Endothelial cell of umbilical vein (primary cell): ENCODE measurements at regions not wholly inside any gene's neighbourhood (a gene's known extent, or its start where the extent isn't known, plus 50 kb on each side); places are given as distances from the start of the nearest gene placed in this dataset.

ENCODE experiments used
- BruUV-seq: library from RNA; stranded (reverse); fragments of 400-500 nt; replicated peaks from 2 replicates; lab custom pipeline; 2021; lab: Mats Ljungman, UMichigan
- CTCF ChIA-PET: fragments of 300-600, 350-600 bp; sonication (Branson Sonifier 250); formaldehyde crosslinking; loops from one replicate; lab custom pipeline; 2021; ENCODE audit warnings: antibody characterized with exemption, inconsistent platforms; lab: Charles Lee
- POLR2A ChIA-PET: fragments of 300-600, 350-600 bp; sonication (Branson Sonifier 250); formaldehyde crosslinking; loops from one replicate; lab custom pipeline; 2021; ENCODE audit warnings: antibody characterized with exemption, inconsistent platforms; lab: Charles Lee
- DNase-seq: peaks from one replicate; pipeline ENCODE4 v3.0.0-alpha.2; 2011; ENCODE audit warnings: low read depth, low spot score
- FAIRE-seq: peaks from 2 replicates; lab custom pipeline; 2011; peaks lifted over from hg19 to GRCh38; lab: Jason Lieb, UNC
- H2AFZ ChIP-seq: 2 replicates; pipeline ENCODE4 v1.6.0; 2012; ENCODE audit warnings: low read depth, low read length, control low read depth, inconsistent platforms
- H3K27ac ChIP-seq: 2 replicates; pipeline ENCODE4 v1.5.1; 2011; ENCODE audit warnings: low read depth, mild to moderate bottlenecking, control low read depth, low read length, moderate library complexity; ENCODE audit not compliant: insufficient read depth
- H3K27me3 ChIP-seq, 2 experiments: 2 replicates each; pipeline versions ENCODE4 v1.6.0 to v1.6.1; 2011; ENCODE audit warnings: low read length in 2 of 2, mixed read lengths in 1 of 2; ENCODE audit not compliant: control insufficient read depth in 2 of 2, insufficient read depth in 2 of 2
- H3K36me3 ChIP-seq, 2 experiments: 2 replicates in 1 of 2; 3 replicates in 1 of 2; pipeline ENCODE4 v1.5.1; 2011; ENCODE audit warnings: low read length in 2 of 2, mild to moderate bottlenecking in 1 of 2, moderate library complexity in 1 of 2; ENCODE audit not compliant: control insufficient read depth in 2 of 2, insufficient read depth in 2 of 2; ENCODE audit errors: extremely low read depth in 1 of 2
- H3K4me1 ChIP-seq: 3 replicates; pipeline ENCODE4 v1.5.1; 2011; ENCODE audit warnings: mild to moderate bottlenecking, low read length; ENCODE audit not compliant: control insufficient read depth, insufficient read depth; ENCODE audit errors: extremely low read depth
- H3K4me2 ChIP-seq: 2 replicates; pipeline ENCODE4 v1.6.1; 2011; ENCODE audit warnings: low read length, control low read depth, mixed read lengths; ENCODE audit not compliant: insufficient read depth
- H3K4me3 ChIP-seq, 3 experiments: fragments of 200-600 bp in 1 of 3; sonication (generic), shearing (Covaris generic) in 1 of 3; replicated peaks in 1 of 3; 2 replicates each; pipeline ENCODE4 v1.5.1; 2011 to 2016; ENCODE audit warnings: control low read depth in 3 of 3, low read length in 3 of 3, mild to moderate bottlenecking in 2 of 3, inconsistent platforms in 1 of 3, low read depth in 1 of 3, moderate library complexity in 1 of 3; ENCODE audit not compliant: insufficient read depth in 1 of 3
- H3K79me2 ChIP-seq: 2 replicates; pipeline ENCODE4 v1.6.0; 2012; ENCODE audit warnings: low read length, inconsistent platforms; ENCODE audit not compliant: control insufficient read depth, insufficient read depth
- H3K9ac ChIP-seq: replicated peaks from 2 replicates; pipeline ENCODE3; 2011; ENCODE audit warnings: low read length, control low read depth; ENCODE audit not compliant: insufficient read depth; ENCODE audit errors: extremely low read depth
- H3K9me1 ChIP-seq: replicated peaks from 3 replicates; pipeline ENCODE4 v1.6.0; 2011; ENCODE audit warnings: mild to moderate bottlenecking, low read length; ENCODE audit not compliant: control insufficient read depth, insufficient read depth; ENCODE audit errors: extremely low read depth
- H3K9me3 ChIP-seq: replicated peaks from 2 replicates; pipeline ENCODE4 v1.5.1; 2012; ENCODE audit warnings: low read length, inconsistent platforms; ENCODE audit not compliant: control insufficient read depth, insufficient read depth
- H4K20me1 ChIP-seq: replicated peaks from 2 replicates; pipeline ENCODE3; 2011; ENCODE audit warnings: mild to moderate bottlenecking, low read length; ENCODE audit not compliant: control insufficient read depth, insufficient read depth; ENCODE audit errors: extremely low read depth
- EZH2 ChIP-seq: IDR thresholded peaks from 2 replicates; pipeline ENCODE4 v1.6.1; 2012; ENCODE audit warnings: borderline replicate concordance, low read depth, mild to moderate bottlenecking, moderate library complexity, low read length, inconsistent platforms; ENCODE audit not compliant: severe bottlenecking
- FOS ChIP-seq: IDR thresholded peaks from 2 replicates; pipeline ENCODE4 v1.6.1; 2011; ENCODE audit warnings: mild to moderate bottlenecking, low read length, moderate library complexity, borderline replicate concordance; ENCODE audit not compliant: insufficient read depth
- GATA2 ChIP-seq: IDR thresholded peaks from 2 replicates; pipeline ENCODE4 v1.7.0; 2011; ENCODE audit warnings: low read depth, mild to moderate bottlenecking, moderate library complexity, mixed read lengths, low read length; ENCODE audit not compliant: insufficient read length, insufficient read depth
- JUN ChIP-seq: IDR thresholded peaks from 2 replicates; pipeline ENCODE4 v1.6.1; 2011; ENCODE audit warnings: borderline replicate concordance, low read depth; ENCODE audit not compliant: insufficient read length, insufficient read depth
- MYC ChIP-seq: IDR thresholded peaks from one replicate; pipeline ENCODE4 v1.6.1; 2011; ENCODE audit warnings: mild to moderate bottlenecking, low read depth, low read length
- POLR2A ChIP-seq: IDR thresholded peaks from 2 replicates; pipeline ENCODE4 v1.6.1; 2012; ENCODE audit warnings: low read depth, mild to moderate bottlenecking, control low read depth, low read length
- POLR2AphosphoS5 ChIP-seq: IDR thresholded peaks from 2 replicates; pipeline ENCODE4 v1.6.1; 2012; ENCODE audit warnings: low read depth, mild to moderate bottlenecking, control low read depth, low read length, moderate library complexity; ENCODE audit not compliant: insufficient read depth
- dilution Hi-C: fragments of 300-500 bp; cut with MboI; formaldehyde crosslinking; loops from one replicate; pipeline ENCODE4 v1.15.0; 2019; ENCODE audit warnings: low sequenced_read_pairs; ENCODE audit not compliant: extremely low pct_ligation_motif_present
- intact Hi-C: fragments of 100-400 bp; cut with micrococcal nuclease; formaldehyde crosslinking; loops from one replicate; pipeline ENCODE4 v1.10.0; 2022
- TF ChIP-seq, protein P1 (sequence below), 2 donors: IDR thresholded peaks; 1 replicate in 1 of 2; 2 replicates in 1 of 2; pipeline ENCODE4 v1.5.1; 2011; ENCODE audit warnings: low read length in 2 of 2, mild to moderate bottlenecking in 2 of 2, moderate library complexity in 2 of 2, control low read depth in 1 of 2, inconsistent platforms in 1 of 2, low read depth in 1 of 2; ENCODE audit not compliant: insufficient read depth in 1 of 2; ENCODE audit errors: extremely low read depth in 1 of 2
- TF ChIP-seq, protein P2 (sequence below): IDR thresholded peaks from 2 replicates; pipeline ENCODE4 v1.6.1; 2011; ENCODE audit not compliant: insufficient read depth, insufficient read length

DNA sequence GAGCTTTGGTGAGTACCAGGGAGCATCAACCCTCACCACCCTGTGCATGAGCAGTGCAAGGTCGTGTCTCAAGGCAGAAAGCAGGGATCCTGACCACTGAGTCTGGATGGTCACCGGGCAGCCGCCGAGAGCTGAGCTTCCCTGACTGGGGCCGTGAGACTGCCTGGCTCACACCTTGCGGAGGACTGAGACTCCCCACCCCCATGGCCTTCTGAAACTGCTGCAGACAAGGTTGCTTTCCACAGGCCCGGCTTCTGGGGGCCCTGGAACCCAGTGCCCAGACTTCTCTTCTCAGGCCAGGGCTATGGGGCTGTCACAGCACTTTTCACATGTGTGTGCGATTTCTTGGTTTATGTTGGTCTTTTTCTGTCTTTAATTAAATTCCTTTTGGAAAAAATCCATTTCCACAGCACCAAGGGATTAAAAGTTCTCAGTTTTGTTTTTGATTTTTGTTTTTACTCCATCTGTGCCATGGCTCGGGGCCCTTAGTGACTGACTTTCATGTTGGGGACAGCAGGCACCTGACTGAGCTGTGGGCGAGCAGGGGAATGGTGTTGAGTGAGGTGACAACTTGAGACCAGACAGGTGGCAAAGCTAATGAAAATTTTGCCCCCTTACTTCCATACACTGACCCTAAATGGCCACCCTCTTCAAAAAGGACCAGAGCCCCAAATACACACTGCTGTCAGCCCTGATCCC is 297.9 kb downstream of the CYP26B1 start:
- CTCF ChIA-PET, result interaction anchor here (1.0 kb wide), 1 partner anchor 52 kb away, joined by 3 read pairs; no protein-coding TSS in a partner anchor
- dilution Hi-C loops (no loop called here), intact Hi-C loops (no loop called here)
- Histone ChIP-seq H3K27me3 (peaks cover 6% of the 10 kb centered on the region in 2 experiments), H3K4me2 (no peak overlapping the region), H4K20me1 (no peaks in the 10 kb centered on the region), H3K9ac (no peak overlapping the region), H3K4me3 (no peak overlapping the region), H2AFZ (no peak overlapping the region), H3K36me3 (no peaks in the 10 kb centered on the region), H3K9me1 (no peaks in the 10 kb centered on the region), H3K9me3 (no peaks in the 10 kb centered on the region), H3K4me1 (peaks cover 3% of the 10 kb centered on the region), H3K27ac (no peak overlapping the region), H3K79me2 (no peaks in the 10 kb centered on the region)
- no peak for FAIRE-seq
- DNase-seq, result no peak
- POLR2A ChIA-PET, result no interaction called here
- TF ChIP-seq, protein P1, sequence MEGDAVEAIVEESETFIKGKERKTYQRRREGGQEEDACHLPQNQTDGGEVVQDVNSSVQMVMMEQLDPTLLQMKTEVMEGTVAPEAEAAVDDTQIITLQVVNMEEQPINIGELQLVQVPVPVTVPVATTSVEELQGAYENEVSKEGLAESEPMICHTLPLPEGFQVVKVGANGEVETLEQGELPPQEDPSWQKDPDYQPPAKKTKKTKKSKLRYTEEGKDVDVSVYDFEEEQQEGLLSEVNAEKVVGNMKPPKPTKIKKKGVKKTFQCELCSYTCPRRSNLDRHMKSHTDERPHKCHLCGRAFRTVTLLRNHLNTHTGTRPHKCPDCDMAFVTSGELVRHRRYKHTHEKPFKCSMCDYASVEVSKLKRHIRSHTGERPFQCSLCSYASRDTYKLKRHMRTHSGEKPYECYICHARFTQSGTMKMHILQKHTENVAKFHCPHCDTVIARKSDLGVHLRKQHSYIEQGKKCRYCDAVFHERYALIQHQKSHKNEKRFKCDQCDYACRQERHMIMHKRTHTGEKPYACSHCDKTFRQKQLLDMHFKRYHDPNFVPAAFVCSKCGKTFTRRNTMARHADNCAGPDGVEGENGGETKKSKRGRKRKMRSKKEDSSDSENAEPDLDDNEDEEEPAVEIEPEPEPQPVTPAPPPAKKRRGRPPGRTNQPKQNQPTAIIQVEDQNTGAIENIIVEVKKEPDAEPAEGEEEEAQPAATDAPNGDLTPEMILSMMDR (IDR thresholded peaks at IDR 0.05; ENCODE audit: extremely low read depth in 1 of 2, insufficient read depth in 1 of 2, low read depth in 1 of 2, low read length in 2 of 2), result no peak
- TF ChIP-seq, protein P2, sequence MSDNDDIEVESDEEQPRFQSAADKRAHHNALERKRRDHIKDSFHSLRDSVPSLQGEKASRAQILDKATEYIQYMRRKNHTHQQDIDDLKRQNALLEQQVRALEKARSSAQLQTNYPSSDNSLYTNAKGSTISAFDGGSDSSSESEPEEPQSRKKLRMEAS, result no peak
- TF ChIP-seq GATA2 (no peak), EZH2 (no peak), POLR2AphosphoS5 (no peak), POLR2A (no peak), MYC (no peak), FOS (no peak), JUN (no peak)
- no TSS peak for BruUV-seq
